Peyer's patch (tissue), 4 donors: ENCODE measurements at regions not wholly inside any gene's neighbourhood (a gene's known extent, or its start where the extent isn't known, plus 50 kb on each side); places are given as distances from the start of the nearest gene placed in this dataset.

Source experiments
- DNase-seq, 3 donors: peaks; one replicate each; pipeline ENCODE4 v3.0.0-alpha.2; 2017 to 2019
- H3K27ac ChIP-seq, 4 donors: fragments of 200-600 bp; sonication (generic); one replicate each; pipeline ENCODE4 v1.5.1; 2016 to 2019
- H3K27me3 ChIP-seq, 2 donors: fragments of 200-600 bp; sonication (generic); one replicate each; pipeline ENCODE4 v1.5.1; 2019
- H3K36me3 ChIP-seq, 3 donors: fragments of 200-600 bp; sonication (generic); one replicate each; pipeline ENCODE4 v1.5.1; 2016 to 2019
- H3K4me1 ChIP-seq, 4 donors: fragments of 200-600 bp; sonication (generic); one replicate each; pipeline ENCODE4 v1.5.1; 2016 to 2019
- H3K4me3 ChIP-seq, 4 donors: fragments of 200-600 bp; sonication (generic); 1 replicate in 3 of 4; 2 replicates in 1 of 4; pipeline ENCODE4 v1.5.1; 2016 to 2019; ENCODE audit warnings: mild to moderate bottlenecking in 1 of 4
- H3K9me3 ChIP-seq, 4 donors: fragments of 200-600 bp; sonication (generic); one replicate each; pipeline ENCODE4 v1.5.1; 2016 to 2019; ENCODE audit warnings: mild to moderate bottlenecking in 1 of 4
- POLR2A ChIP-seq, 2 donors: fragments of 450-650 bp; IDR thresholded peaks; one replicate each; pipeline ENCODE4 v1.5.1; 2017; ENCODE audit warnings: antibody characterized with exemption in 2 of 2, mild to moderate bottlenecking in 2 of 2, moderate library complexity in 2 of 2
- TF ChIP-seq, protein P1 (sequence below), 6 experiments: fragments of 450-650 bp in 4 of 6; fragments of 200-600 bp in 2 of 6; sonication (generic) in 1 of 6; IDR thresholded peaks; one replicate each; pipeline ENCODE4 v1.5.1; 2017 to 2019; ENCODE audit warnings: antibody characterized with exemption in 6 of 6, mild to moderate bottlenecking in 3 of 6, moderate library complexity in 1 of 6

DNA sequence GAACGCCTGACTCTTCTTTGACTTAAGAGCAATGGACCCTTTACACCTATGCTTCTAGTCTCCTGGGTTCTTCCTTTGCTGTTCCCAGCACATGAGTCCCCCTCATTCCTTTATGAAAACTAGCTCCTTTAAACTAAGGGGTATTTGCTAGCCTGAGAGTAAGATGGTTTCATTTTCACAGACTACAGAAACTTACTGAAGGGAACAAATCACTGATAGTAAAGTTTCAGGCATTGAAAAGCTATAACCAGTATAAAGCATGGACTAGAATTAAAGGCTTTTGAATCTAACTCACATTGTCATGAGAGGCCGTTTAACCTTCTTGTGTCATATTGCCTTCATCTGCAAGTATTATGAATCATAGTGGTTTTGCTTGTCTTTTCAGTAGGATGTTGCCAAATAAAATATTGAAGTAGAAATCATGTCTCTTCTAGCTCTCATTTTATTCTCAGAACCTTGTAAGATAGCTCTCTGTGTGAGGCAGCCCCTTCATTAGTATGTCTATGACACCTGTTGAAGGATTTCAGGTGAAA is 765.9 kb downstream of the NR2F2 start:
- H3K27me3 ChIP-seq = no peaks in the 10 kb centered on the region
- no peak overlapping the region for H3K4me3 ChIP-seq
- H3K36me3 ChIP-seq = no peaks in the 10 kb centered on the region
- no peak overlapping the region for H3K27ac ChIP-seq
- no peak for TF ChIP-seq POLR2A (IDR thresholded peaks at IDR 0.05)
- TF ChIP-seq, protein P1, sequence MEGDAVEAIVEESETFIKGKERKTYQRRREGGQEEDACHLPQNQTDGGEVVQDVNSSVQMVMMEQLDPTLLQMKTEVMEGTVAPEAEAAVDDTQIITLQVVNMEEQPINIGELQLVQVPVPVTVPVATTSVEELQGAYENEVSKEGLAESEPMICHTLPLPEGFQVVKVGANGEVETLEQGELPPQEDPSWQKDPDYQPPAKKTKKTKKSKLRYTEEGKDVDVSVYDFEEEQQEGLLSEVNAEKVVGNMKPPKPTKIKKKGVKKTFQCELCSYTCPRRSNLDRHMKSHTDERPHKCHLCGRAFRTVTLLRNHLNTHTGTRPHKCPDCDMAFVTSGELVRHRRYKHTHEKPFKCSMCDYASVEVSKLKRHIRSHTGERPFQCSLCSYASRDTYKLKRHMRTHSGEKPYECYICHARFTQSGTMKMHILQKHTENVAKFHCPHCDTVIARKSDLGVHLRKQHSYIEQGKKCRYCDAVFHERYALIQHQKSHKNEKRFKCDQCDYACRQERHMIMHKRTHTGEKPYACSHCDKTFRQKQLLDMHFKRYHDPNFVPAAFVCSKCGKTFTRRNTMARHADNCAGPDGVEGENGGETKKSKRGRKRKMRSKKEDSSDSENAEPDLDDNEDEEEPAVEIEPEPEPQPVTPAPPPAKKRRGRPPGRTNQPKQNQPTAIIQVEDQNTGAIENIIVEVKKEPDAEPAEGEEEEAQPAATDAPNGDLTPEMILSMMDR (IDR thresholded peaks at IDR 0.05) = no peak
- H3K9me3 ChIP-seq = no peaks in the 10 kb centered on the region
- H3K4me1 ChIP-seq = no peaks in the 10 kb centered on the region
- no peak for DNase-seq

DNA sequence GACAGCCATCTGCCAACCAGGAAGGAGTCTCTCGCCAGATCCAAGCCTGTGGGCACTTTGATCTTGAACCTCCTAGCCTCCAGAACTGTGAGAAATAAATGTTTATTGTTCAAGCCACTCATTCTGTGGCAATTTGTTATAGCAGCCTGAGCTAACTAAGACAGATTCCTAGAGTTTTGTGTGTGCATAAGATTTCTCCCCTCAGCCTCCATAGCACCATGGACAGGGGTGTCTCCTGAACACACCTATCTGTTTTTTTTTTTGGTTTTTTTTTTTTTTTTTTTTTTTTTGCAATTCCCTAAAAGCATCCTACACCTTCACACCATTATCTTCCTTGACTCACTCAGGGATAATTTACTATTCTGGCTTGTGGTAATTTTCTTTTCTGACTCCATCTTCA is 768.5 kb downstream of the NR2F2 start:
- Histone ChIP-seq H3K27ac (no peak overlapping the region), H3K9me3 (no peaks in the 10 kb centered on the region), H3K27me3 (no peaks in the 10 kb centered on the region)

DNA sequence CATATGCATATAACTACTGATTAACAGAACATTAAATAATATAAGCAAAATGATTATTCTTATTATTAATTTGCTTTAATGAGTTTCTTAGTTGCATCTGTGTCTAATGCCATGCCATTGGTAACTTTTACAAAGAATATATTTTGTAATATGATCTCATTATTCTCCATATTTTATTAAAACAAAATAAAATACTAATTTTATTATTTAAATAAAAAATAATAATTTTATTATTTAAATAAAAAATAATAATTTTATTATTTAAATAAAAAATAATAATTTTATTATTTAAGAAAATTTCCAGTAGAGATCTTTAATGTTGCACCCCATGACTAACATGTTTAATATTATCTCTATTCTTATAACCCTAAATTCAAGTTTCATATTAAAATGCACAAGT is 771.1 kb downstream of the NR2F2 start:
- H3K27me3 ChIP-seq = no peaks in the 10 kb centered on the region
- no peaks in the 10 kb centered on the region for H3K36me3 ChIP-seq
- no peak for DNase-seq
- H3K4me3 ChIP-seq = no peak overlapping the region
- no peaks in the 10 kb centered on the region for H3K9me3 ChIP-seq
- H3K27ac ChIP-seq = no peak overlapping the region
- no peaks in the 10 kb centered on the region for H3K4me1 ChIP-seq
- no peak for TF ChIP-seq POLR2A (IDR thresholded peaks at IDR 0.05)
- TF ChIP-seq, protein P1 (IDR thresholded peaks at IDR 0.05) = no peak

More for the DNA sequence above, 768.5 kb downstream of the NR2F2 start:
- no peaks in the 10 kb centered on the region for H3K4me1 ChIP-seq
- no peak overlapping the region for H3K4me3 ChIP-seq
- TF ChIP-seq, protein P1 (IDR thresholded peaks at IDR 0.05) = no peak
- TF ChIP-seq POLR2A (IDR thresholded peaks at IDR 0.05) = no peak
- no peaks in the 10 kb centered on the region for H3K36me3 ChIP-seq
- DNase-seq = no peak

DNA sequence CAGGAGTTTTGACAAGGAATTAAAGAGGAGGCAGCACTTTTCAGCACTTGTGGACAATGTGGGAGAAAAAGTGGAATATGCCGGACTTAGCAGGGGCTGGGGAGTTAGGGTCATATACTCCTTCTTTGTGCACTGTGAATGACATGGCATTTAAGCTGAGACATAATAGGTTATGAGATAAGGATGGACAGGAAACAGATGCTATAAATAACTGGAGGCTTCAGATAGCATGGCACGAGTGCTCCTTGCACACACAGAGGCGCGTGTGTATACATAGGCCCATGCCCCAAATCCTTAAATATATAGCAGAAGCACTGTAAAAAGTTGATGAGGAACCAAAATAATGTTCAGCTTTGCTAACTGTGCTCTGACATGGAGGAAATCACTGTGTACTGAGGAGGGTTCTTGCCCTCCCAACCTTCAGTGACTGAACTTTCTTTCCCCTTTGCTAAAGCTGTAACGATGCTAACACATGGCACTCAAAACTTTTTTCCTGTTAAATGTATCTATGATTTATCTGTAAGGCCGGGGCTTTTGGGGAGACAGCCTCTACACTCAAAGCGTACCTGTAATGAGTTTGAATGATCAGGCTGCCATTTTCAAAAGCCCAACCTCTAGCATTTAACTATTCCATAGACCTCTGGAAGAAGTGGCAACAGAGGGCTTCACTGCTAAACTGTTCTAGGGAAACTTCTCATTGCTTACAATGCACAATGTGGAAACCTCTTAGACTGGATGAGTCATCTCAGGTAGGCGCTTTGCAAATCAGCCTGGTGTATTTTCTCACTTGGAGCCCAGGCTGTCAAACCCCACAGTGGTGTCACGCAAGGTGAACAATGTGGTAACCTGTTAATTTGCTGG is 784.6 kb downstream of the NR2F2 start:
- no peak for DNase-seq
- Histone ChIP-seq H3K4me1 (no peaks in the 10 kb centered on the region), H3K27ac (no peak overlapping the region), H3K9me3 (no peaks in the 10 kb centered on the region), H3K4me3 (no peak overlapping the region), H3K27me3 (no peaks in the 10 kb centered on the region), H3K36me3 (no peaks in the 10 kb centered on the region)
- no peak for TF ChIP-seq POLR2A (IDR thresholded peaks at IDR 0.05)
- TF ChIP-seq, protein P1 (IDR thresholded peaks at IDR 0.05) = no peak

DNA sequence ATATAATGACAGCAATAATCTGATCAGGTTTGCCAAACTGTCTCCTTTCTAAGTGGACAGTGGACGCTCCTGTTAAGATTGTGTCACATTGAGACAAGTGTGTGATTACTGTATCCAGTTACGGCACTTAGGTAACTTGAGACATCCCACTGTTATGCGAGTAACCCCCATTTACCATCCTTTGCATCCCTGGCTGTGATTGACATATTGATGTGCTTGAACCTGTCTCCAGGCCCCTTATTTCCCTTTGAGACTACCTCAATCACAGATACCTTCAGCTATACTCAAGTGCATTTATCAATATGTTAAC is 785.2 kb downstream of the NR2F2 start:
- H3K4me3 ChIP-seq = no peak overlapping the region
- H3K27me3 ChIP-seq = no peaks in the 10 kb centered on the region
- H3K9me3 ChIP-seq = no peaks in the 10 kb centered on the region
- no peak for DNase-seq
- no peak overlapping the region for H3K27ac ChIP-seq
- TF ChIP-seq POLR2A (IDR thresholded peaks at IDR 0.05) = no peak
- TF ChIP-seq, protein P1 (IDR thresholded peaks at IDR 0.05) = no peak
- H3K4me1 ChIP-seq = no peaks in the 10 kb centered on the region
- H3K36me3 ChIP-seq = no peaks in the 10 kb centered on the region
